ENCODE measurements at regions not wholly inside any gene's neighbourhood (a gene's known extent, or its start where the extent isn't known, plus 50 kb on each side); places are given as distances from the start of the nearest gene placed in this dataset.

GRCh38 chr1:163421701-163422100, 99.9 kb downstream of the NUF2 start:
- no peak for TF ChIP-seq EP300 (IDR thresholded peaks at IDR 0.05)
- TF ChIP-seq, protein P1, sequence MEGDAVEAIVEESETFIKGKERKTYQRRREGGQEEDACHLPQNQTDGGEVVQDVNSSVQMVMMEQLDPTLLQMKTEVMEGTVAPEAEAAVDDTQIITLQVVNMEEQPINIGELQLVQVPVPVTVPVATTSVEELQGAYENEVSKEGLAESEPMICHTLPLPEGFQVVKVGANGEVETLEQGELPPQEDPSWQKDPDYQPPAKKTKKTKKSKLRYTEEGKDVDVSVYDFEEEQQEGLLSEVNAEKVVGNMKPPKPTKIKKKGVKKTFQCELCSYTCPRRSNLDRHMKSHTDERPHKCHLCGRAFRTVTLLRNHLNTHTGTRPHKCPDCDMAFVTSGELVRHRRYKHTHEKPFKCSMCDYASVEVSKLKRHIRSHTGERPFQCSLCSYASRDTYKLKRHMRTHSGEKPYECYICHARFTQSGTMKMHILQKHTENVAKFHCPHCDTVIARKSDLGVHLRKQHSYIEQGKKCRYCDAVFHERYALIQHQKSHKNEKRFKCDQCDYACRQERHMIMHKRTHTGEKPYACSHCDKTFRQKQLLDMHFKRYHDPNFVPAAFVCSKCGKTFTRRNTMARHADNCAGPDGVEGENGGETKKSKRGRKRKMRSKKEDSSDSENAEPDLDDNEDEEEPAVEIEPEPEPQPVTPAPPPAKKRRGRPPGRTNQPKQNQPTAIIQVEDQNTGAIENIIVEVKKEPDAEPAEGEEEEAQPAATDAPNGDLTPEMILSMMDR (IDR thresholded peaks at IDR 0.05) = no peak
